Thyroid gland (tissue), 4 donors: ENCODE measurements at regions not wholly inside any gene's neighbourhood (a gene's known extent, or its start where the extent isn't known, plus 50 kb on each side); places are given as distances from the start of the nearest gene placed in this dataset.

ENCODE experiments used
- DNase-seq, 2 donors: peaks; one replicate each; pipeline ENCODE4 v3.0.0-alpha.2; 2019
- H3K27ac ChIP-seq, 3 donors: fragments of 200-600 bp; sonication (generic); 1 replicate in 2 of 3; 2 replicates in 1 of 3; pipeline ENCODE4 v1.5.1; 2016 to 2019; ENCODE audit warnings: mild to moderate bottlenecking in 1 of 3, moderate library complexity in 1 of 3
- H3K27me3 ChIP-seq: fragments of 200-600 bp; sonication (generic); one replicate; pipeline ENCODE4 v1.5.1; 2019
- H3K36me3 ChIP-seq, 2 donors: fragments of 200-600 bp; sonication (generic); one replicate each; pipeline ENCODE4 v1.5.1; 2016 to 2019
- H3K4me1 ChIP-seq, 2 donors: fragments of 200-600 bp; sonication (generic); one replicate each; pipeline ENCODE4 v1.5.1; 2017 to 2019
- H3K4me3 ChIP-seq, 3 donors: fragments of 200-600 bp; sonication (generic); replicated peaks in 1 of 3; 1 replicate in 2 of 3; 2 replicates in 1 of 3; pipeline ENCODE4 v1.5.1; 2016; ENCODE audit warnings: mild to moderate bottlenecking in 1 of 3
- H3K9me3 ChIP-seq: fragments of 200-600 bp; sonication (generic); one replicate; pipeline ENCODE4 v1.5.1; 2017
- POLR2A ChIP-seq, 2 donors: fragments of 450-650 bp; IDR thresholded peaks; one replicate each; pipeline ENCODE4 v1.6.1; 2017; ENCODE audit warnings: antibody characterized with exemption in 2 of 2, mild to moderate bottlenecking in 2 of 2, moderate library complexity in 1 of 2
- WGBS, 2 donors: methylation state at CpG; one replicate each; pipeline ENCODE4 v1.1.5; 2017; 5-methylcytosine and 5-hydroxymethylcytosine counted together
- intact Hi-C: fragments of 100-400 bp; cut with DNase I; formaldehyde crosslinking; loops from one replicate; pipeline ENCODE4 v1.15.1; 2023
- TF ChIP-seq, protein P1 (sequence below), 6 experiments: fragments of 200-600 bp in 3 of 6; fragments of 450-650 bp in 3 of 6; sonication (generic) in 3 of 6; IDR thresholded peaks; one replicate each; pipeline ENCODE4 v1.5.1; 2016 to 2019; ENCODE audit warnings: antibody characterized with exemption in 6 of 6, mild to moderate bottlenecking in 2 of 6, inconsistent platforms in 1 of 6, moderate library complexity in 1 of 6

DNA sequence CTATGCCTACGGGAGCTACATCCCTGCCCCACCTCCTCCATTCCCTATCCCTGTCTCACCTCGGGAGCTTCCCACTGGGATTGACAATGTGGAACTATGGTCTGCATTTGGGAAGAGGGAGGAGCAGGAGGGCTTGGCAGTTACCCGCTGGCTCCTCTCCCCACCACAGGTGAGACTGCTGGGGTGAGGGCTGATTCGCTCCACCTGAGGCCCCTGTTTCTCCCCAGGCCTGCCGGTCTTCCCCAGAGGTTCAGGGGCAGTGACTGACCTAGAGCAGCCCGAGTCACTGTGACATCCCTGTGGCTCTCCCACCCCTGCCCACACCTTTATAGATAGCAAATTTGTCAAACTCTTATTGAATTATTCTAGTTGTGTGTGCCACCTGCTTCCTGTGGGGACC, 252.6 kb downstream of the GLRX3 start:
- WGBS, 2 donors, result 80 to 82% methylated on average over 3 to 6 of the region's 6 CpGs
- TF ChIP-seq, protein P1, sequence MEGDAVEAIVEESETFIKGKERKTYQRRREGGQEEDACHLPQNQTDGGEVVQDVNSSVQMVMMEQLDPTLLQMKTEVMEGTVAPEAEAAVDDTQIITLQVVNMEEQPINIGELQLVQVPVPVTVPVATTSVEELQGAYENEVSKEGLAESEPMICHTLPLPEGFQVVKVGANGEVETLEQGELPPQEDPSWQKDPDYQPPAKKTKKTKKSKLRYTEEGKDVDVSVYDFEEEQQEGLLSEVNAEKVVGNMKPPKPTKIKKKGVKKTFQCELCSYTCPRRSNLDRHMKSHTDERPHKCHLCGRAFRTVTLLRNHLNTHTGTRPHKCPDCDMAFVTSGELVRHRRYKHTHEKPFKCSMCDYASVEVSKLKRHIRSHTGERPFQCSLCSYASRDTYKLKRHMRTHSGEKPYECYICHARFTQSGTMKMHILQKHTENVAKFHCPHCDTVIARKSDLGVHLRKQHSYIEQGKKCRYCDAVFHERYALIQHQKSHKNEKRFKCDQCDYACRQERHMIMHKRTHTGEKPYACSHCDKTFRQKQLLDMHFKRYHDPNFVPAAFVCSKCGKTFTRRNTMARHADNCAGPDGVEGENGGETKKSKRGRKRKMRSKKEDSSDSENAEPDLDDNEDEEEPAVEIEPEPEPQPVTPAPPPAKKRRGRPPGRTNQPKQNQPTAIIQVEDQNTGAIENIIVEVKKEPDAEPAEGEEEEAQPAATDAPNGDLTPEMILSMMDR (IDR thresholded peaks at IDR 0.05), result no peak
- no peak for TF ChIP-seq POLR2A (IDR thresholded peaks at IDR 0.05)
- no peak for DNase-seq
- no peaks in the 10 kb centered on the region for H3K4me1 ChIP-seq
- H3K9me3 ChIP-seq, result no peaks in the 10 kb centered on the region
- H3K27me3 ChIP-seq, result no peaks in the 10 kb centered on the region
- no peak overlapping the region for H3K27ac ChIP-seq
- no peak overlapping the region for H3K4me3 ChIP-seq
- H3K36me3 ChIP-seq, result no peaks in the 10 kb centered on the region
- intact Hi-C loops, result no loop called here

DNA sequence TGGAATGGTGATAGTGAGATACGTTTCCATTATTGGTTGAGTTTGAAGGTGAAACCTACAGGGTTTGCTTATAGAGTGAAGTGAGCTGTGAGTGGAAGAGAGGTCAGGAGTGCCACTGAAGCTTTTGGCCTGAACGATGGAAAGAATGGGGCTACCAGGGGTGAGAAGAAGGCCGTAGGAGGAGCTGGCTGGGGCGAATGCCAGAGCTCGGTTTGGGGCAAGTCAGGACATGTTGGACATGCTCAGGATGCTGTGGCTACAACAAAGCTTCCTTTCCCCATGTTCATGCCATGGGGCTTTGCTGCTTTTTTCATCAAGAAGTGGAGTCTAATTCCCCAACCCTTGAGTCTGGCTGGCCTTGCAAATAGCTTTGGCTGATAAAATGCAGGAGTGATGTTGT, 253.7 kb downstream of the GLRX3 start:
- Histone ChIP-seq H3K9me3 (no peaks in the 10 kb centered on the region), H3K27ac (no peak overlapping the region), H3K36me3 (no peaks in the 10 kb centered on the region), H3K4me3 (no peak overlapping the region), H3K4me1 (no peaks in the 10 kb centered on the region), H3K27me3 (no peaks in the 10 kb centered on the region)
- intact Hi-C loops, result no loop called here
- TF ChIP-seq POLR2A (IDR thresholded peaks at IDR 0.05), result no peak
- TF ChIP-seq, protein P1 (IDR thresholded peaks at IDR 0.05), result no peak
- WGBS, 2 donors, result 60 to 74% methylated on average over 5 of the region's 5 CpGs
- no peak for DNase-seq

DNA sequence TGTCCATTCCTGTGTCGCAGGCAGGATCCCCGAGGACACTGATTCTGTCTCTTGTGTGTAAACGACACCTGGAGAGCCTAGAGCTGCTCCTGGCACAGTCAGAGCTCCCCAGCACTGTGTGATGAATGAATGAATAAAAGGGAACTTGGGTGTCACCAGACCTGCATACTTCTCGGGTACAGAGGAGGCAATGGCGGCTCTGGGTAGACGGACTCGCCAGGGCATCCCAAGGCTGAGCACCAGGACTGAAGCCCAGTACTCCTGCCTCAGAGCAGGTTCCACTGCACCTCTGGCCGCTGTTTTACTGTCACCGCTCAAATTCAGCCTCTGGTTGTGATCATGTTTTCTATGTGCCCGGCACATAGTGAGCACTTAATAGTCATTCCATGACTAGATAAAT, 255.8 kb downstream of the GLRX3 start:
- intact Hi-C loops, result no loop called here
- no peak for TF ChIP-seq POLR2A (IDR thresholded peaks at IDR 0.05)
- TF ChIP-seq, protein P1 (IDR thresholded peaks at IDR 0.05), result no peak
- no peaks in the 10 kb centered on the region for H3K4me1 ChIP-seq
- no peak overlapping the region for H3K4me3 ChIP-seq
- no peaks in the 10 kb centered on the region for H3K27me3 ChIP-seq
- 82% methylated on average over 10 of the region's 10 CpGs for WGBS, 2 donors
- H3K36me3 ChIP-seq, result no peaks in the 10 kb centered on the region
- no peak overlapping the region for H3K27ac ChIP-seq
- DNase-seq, result no peak
- H3K9me3 ChIP-seq, result no peaks in the 10 kb centered on the region

DNA sequence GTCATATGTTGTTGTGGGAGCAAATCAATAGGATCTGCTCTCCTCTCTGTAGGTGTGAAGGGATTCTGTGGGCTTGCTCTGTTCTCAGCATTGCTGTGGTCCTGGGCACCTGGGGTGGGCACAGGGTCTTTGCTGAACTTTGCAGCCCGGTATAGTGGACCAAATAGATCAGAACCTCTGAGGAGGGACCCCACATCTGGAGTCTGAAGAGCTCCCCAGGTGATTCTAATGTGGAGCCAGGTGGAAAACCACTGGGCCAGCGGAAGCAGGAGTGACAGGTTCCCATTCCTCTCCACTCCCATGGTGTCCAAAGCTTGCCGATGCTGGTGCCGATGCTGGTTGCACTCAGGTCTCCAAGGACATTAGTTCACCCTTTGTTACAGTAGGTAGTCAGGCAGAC, 257.2 kb downstream of the GLRX3 start:
- H3K9me3 ChIP-seq, result no peaks in the 10 kb centered on the region
- no peak for TF ChIP-seq POLR2A (IDR thresholded peaks at IDR 0.05)
- WGBS, 2 donors, result 98 to 100% methylated on average over 2 to 4 of the region's 4 CpGs
- no peaks in the 10 kb centered on the region for H3K4me1 ChIP-seq
- no peaks in the 10 kb centered on the region for H3K27me3 ChIP-seq
- no peaks in the 10 kb centered on the region for H3K36me3 ChIP-seq
- intact Hi-C loops, result no loop called here
- DNase-seq, result no peak
- H3K4me3 ChIP-seq, result no peak overlapping the region
- no peak overlapping the region for H3K27ac ChIP-seq

DNA sequence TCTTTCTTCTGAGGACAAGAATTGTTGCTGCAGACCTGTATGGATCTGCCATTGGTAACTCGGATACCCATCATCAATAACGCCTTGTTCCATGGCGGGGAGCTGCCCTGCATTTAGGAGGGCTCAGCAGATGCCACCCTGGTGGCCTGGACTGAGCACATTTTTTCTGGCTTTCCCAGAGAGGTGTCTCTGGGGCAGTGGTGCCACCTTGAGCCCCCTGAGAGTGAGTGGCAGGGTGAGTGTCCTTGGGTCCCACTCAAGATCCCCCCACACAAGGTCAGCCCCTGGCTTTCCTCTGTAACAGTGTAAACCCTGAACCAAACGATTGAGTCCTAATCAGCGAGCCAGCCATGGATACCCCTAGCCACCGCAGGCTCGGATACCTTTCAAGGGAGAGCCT, 258.6 kb downstream of the GLRX3 start:
- intact Hi-C loops, result no loop called here
- no peak for DNase-seq
- no peaks in the 10 kb centered on the region for H3K9me3 ChIP-seq

More for the DNA sequence above, 258.6 kb downstream of the GLRX3 start:
- no peak overlapping the region for H3K4me3 ChIP-seq
- no peaks in the 10 kb centered on the region for H3K4me1 ChIP-seq
- no peak overlapping the region for H3K27ac ChIP-seq
- no peaks in the 10 kb centered on the region for H3K27me3 ChIP-seq
- H3K36me3 ChIP-seq, result no peaks in the 10 kb centered on the region
- TF ChIP-seq, protein P1 (IDR thresholded peaks at IDR 0.05), result no peak
- no peak for TF ChIP-seq POLR2A (IDR thresholded peaks at IDR 0.05)
- WGBS, 2 donors, result 79 to 88% methylated on average over 7 of the region's 7 CpGs
